ENCODE measurements at regions not wholly inside any gene's neighbourhood (a gene's known extent, or its start where the extent isn't known, plus 50 kb on each side); places are given as distances from the start of the nearest gene placed in this dataset.
"Not testable (repeated sequence)": the region's sequence is repeated elsewhere in the genome, so short reads cannot be mapped to it uniquely, and the experiment has no call there.

- not testable (repeated sequence) for DNase-seq
Measured at GRCh38 chr15:21774760-21775159, 102.8 kb downstream of the POTEB start.

- DNase-seq = not testable (repeated sequence)
Measured at GRCh38 chr15:21766524-21766923, 111.0 kb downstream of the POTEB start.

DNA sequence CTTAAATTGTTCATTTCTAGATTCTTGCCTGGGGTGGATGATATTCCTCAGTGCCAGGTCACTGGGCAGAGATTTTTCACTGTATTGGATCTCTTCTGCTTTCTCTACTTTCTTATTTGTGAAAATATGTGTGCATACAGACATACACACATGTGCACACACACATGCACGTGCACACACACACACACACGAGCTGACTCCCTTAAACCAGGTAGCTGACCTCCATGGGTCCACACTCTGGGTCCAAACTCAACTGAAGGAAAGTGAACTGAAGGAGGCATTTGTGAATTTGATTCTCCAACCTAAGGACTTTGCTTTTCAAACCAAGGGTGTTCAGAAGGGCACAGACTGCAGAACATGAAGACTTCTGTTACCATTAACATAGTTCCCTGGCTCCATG, 113.8 kb downstream of the POTEB start:
- DNase-seq = not testable (repeated sequence)

DNA sequence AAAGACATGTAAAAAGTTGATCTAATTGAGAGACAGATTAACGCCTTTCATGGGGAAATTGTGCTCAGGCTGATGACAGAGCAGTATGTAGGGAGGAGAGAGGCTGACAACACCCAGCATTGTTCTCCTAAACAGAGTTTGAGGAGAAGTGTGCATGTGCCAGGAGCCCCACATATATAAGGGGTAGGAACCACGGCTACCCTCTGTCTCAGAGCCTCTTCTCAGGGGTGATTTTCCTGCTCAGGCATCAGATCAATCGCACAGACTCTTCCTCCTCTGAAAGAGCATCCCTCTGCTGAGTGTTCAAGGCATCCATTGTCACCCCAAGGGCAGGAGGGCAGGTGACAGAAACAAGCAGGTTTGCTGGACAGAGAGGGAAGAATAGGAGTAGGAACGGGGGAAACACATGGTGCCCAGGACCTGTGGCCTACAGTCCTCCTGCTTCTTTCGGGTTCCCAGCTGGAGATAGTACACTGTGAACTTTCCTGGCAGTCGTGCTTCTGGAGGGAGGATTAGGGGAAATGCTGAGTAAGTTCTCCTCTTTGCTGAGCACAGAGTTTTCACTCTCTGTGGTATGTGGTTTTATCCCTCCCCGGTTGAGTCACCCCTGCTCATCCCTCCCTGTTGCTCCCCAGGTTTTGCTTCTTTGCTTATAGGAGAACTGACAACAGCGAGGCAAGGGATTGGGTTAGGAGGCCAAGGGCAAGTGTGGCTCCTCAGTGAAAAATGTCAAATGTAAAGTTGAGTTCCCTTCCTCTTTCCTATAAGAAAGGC, 117.1 kb downstream of the POTEB start:
- not testable (repeated sequence) for DNase-seq

DNA sequence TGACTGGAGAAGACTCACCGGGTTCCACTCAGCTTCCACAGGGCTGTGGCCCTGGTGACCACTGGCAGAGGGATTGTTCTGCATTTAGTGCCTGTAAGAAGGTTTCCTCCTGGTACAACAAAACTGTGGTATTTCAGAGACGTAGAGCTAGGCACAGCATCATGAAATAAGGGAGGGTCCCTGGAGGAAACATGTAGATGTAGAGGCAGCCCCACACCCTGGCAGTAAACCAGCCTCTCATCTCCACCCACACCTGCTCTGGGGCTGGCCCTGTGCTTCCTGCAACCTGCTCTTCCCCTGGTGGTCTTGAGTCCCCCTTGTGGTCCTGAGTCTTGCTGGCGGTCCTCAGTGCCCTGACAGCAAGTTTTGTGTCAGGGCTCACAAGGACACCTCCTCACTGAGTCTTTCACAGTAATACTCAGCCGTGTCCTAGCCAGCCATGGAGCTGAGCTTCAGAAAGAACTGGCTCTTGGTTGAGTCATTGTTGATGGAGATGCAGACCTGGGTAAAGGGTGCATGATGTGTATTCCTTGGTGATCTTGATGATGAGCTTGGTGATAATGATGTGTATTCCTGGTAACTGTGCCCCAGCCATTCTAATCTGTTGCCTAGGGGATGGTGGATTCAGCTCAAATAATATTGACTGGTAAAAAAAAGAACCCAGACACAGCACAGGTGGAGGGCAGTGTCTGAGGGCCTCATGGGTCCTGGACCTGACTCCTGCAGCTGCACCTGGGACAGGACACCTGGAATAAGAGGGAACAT, 118.0 kb downstream of the POTEB start:
- DNase-seq = peak; percentile 5

GRCh38 chr15:21753838-21754237, 123.7 kb downstream of the POTEB start:
- not testable (repeated sequence) for DNase-seq

DNA sequence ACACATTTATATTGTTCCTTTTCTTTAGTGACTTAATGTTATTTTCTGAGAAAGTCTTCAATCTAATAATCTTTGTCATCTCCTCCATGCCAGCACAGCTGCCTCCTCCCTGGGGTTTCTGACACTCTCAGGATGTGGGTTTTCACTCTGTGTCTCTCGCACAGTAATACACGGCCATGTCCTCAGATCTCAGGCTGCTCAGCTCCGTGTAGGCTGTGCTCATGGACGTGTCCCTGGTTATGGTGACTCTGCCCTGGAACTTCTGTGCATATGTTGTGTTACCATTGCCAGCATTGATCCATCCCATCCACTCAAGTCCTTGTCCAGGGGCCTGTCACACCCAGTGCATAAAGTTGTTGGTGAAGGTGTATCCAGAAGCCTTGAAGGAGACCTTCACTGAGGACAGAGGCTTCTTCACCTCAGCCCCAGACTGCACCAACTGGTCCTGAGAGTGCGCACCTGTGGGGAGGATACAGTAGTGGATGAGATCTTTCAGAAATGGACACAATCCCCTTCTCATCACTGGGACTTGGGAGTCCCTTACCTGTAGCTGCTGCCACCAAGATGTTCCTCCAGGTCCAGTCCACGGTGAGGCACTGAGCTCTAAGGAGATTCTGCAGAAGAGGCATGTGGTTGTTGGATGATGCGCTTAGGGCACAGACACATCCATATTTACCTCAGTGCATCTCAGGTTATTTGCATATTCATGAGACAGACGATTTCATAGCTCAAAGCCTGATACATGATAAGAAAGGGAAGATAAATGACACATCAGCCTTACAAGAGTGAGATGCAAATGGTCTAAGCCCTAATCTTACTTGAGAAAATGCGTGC, 125.2 kb downstream of the POTEB start:
- DNase-seq = not testable (repeated sequence)

DNA sequence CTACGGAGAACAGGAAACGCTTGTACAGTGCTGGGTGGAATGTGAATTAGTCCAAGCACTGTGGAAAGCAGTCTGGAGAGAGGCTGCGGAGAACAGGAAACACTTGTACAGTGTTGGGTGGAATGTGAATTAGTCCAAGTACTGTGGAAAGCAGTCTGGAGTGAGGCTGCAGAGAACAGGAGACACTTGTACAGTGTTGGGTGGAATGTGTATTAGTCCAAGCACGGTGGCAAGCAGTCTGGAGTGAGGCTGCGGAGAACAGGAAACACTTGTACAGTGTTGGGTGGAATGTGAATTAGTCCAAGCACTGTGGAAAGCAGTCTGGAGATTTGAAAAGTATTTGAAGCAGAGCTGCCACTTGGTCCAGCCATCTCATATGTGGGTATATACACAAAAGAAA, 128.4 kb downstream of the POTEB start:
- not testable (repeated sequence) for DNase-seq

DNA sequence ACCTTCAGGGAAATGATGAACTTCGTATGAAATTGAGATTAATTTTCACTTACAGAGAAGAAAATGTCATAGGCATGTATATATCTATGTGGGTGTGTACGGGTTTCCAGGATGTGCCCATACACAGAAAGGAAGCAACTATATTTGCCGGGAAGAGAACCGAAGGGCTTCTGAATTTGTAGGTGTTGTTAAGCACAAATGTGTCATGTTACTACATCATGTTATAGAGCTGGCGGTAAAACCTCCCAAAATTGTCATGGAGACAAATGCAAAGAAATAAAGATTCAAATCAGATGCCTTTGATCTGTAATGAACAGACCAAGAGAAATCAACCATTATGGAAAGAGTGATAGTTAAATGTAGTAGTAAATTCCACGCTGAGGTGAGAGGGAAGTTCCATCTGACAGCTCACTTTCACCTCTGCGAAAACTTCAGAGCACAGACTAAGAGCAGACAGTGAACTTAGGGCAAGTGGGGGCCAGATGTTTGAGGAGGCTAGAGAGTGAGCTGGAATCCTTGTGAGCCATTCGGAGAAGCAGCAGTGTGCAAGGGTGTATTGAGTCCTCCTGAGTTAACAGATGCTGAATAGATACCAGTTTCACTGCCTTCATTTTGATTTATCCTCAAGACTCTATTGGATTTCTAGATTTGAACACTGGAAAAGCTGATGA, 133.2 kb downstream of the POTEB start:
- not testable (repeated sequence) for DNase-seq

DNA sequence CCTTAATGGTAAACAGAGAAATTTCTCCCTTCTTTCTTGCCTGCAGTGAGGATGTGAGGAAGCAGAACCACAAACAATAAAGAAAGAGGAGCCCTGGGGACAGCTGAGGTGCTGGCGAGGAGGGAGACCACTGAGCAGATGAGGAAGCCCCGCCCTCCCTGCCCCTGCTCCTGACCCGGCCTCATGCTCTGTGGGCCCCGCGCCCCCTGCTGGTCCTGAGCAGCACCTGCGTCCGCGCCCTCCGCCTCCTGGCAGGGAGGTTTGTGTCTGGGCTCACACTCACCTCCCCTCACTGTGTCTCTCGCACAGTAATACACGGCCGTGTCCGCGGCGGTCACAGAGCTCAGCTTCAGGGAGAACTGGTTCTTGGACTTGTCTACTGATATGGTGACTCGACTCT, 135.5 kb downstream of the POTEB start:
- DNase-seq = not testable (repeated sequence)

GRCh38 chr15:21738003-21738402, 139.5 kb downstream of the POTEB start:
- DNase-seq = not testable (repeated sequence)

GRCh38 chr15:21736443-21736842, 141.1 kb downstream of the POTEB start:
- DNase-seq = not testable (repeated sequence)

GRCh38 chr15:21735837-21736236, 141.7 kb downstream of the POTEB start:
- not testable (repeated sequence) for DNase-seq

DNA sequence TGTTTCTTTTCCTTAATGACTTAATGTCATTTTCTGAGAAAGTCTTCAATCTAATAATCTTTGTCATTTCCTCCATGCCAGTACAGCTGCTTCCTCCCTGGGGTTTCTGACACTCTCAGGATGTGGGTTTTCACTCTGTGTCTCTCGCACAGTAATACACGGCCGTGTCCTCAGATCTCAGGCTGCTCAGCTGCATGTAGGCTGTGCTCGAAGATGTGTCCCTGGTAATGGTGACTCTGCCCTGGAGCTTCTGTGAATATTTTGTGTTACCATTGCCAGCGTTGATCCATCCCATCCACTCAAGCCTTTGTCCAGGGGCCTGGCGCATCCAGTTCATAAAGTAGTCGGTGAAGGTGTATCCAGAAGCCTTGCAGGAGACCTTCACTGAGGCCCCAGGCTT, 142.2 kb downstream of the POTEB start:
- DNase-seq = not testable (repeated sequence)

- DNase-seq = not testable (repeated sequence)
Measured at GRCh38 chr15:21731496-21731895, 146.0 kb downstream of the POTEB start.

- DNase-seq = not testable (repeated sequence)
Measured at GRCh38 chr15:21730427-21731405, 146.8 kb downstream of the POTEB start.

GRCh38 chr15:21724988-21725387, 152.5 kb downstream of the POTEB start:
- not testable (repeated sequence) for DNase-seq

GRCh38 chr15:21721115-21721514, 156.4 kb downstream of the POTEB start:
- not testable (repeated sequence) for DNase-seq

DNA sequence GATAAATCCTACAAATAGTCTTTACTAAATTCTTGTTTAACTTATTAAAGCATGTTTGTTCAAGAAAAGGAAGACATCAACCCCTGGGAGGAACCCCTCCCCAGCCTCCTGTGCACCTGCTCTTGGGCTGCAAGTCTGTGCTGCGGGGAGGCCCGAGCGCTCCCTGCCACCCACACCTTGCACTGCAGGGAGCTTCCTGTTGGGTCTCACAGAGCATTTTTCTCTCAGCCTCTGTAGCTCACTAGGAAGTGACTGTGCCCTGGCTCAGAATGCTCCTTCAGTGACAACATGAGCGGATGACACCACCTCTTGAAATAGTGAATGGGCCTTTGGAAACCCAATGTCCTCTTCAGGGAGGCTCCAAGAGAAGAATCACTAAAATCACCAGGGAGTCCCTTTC, 158.8 kb downstream of the POTEB start:
- not testable (repeated sequence) for DNase-seq

DNA sequence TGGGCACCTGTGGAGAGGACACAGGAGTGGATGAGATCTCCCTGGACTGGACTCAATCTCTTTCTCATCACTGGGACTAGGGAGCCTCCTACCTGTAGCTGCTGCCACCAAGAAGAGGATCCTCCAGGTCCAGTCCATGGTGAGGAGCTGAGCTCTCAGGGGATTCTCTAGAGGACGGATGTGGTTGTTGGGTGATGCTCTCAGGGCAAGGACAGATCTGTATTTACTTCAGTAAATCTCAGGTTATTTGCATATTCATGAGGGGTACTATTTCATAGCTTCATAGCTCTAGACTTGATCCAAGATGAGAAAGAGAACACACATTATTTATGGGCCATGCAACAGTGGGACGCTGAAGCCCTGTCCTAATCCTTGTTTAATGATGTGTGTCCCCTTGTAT, 159.4 kb downstream of the POTEB start:
- DNase-seq = not testable (repeated sequence)

- DNase-seq = not testable (repeated sequence)
Measured at GRCh38 chr15:21717661-21718060, 159.9 kb downstream of the POTEB start.

Data from CD4-positive, alpha-beta T cell treated with Interleukin-4 for 4 hours (primary cell).